CD4-positive, alpha-beta memory T cell (primary cell): ENCODE measurements at regions not wholly inside any gene's neighbourhood (a gene's known extent, or its start where the extent isn't known, plus 50 kb on each side); places are given as distances from the start of the nearest gene placed in this dataset.

ENCODE experiments used
- CTCF ChIA-PET: fragments of 350-600 bp; sonication (Branson Sonifier 250); formaldehyde crosslinking; loops from one replicate; lab custom pipeline; 2021; ENCODE audit warnings: inconsistent platforms; ENCODE audit not compliant: partially characterized antibody; lab: Charles Lee
- POLR2A ChIA-PET: fragments of 350-600 bp; sonication (Branson Sonifier 250); formaldehyde crosslinking; loops from one replicate; lab custom pipeline; 2021; ENCODE audit not compliant: partially characterized antibody; lab: Charles Lee
- DNase-seq, 5 donors: peaks; one replicate each; pipeline versions ENCODE4 v3.0.0 to v3.0.0-alpha.2; 2020 to 2022; ENCODE audit warnings: mixed read lengths in 1 of 5
- H3K27ac ChIP-seq: one replicate; pipeline ENCODE4 v1.7.0; 2013; ENCODE audit warnings: low read depth, low read length
- H3K27me3 ChIP-seq: 2 replicates; pipeline ENCODE4 v1.7.0; 2013; ENCODE audit warnings: mild to moderate bottlenecking, low read length, moderate library complexity; ENCODE audit not compliant: insufficient read depth
- H3K36me3 ChIP-seq: 2 replicates; pipeline ENCODE4 v1.7.0; 2013; ENCODE audit warnings: mild to moderate bottlenecking, low read length, moderate library complexity; ENCODE audit not compliant: insufficient read depth
- H3K4me1 ChIP-seq: 2 replicates; pipeline ENCODE4 v1.7.0; 2013; ENCODE audit warnings: mild to moderate bottlenecking, low read length, moderate library complexity; ENCODE audit not compliant: insufficient read depth
- H3K4me3 ChIP-seq, 2 donors: one replicate each; pipeline ENCODE4 v1.7.0; 2013; ENCODE audit warnings: low read length in 2 of 2, mild to moderate bottlenecking in 1 of 2
- H3K9me3 ChIP-seq, 2 donors: one replicate each; pipeline ENCODE4 v1.7.0; 2013; ENCODE audit warnings: low read length in 2 of 2, control low read depth in 1 of 2; ENCODE audit not compliant: control insufficient read depth in 1 of 2
- H3K27ac Mint-ChIP-seq, 7 donors: one replicate each; pipeline ENCODE4 v1.8.0; 2020 to 2021; ENCODE audit warnings: mixed read lengths in 7 of 7, mild to moderate bottlenecking in 6 of 7, inconsistent platforms in 3 of 7, moderate library complexity in 3 of 7
- H3K27me3 Mint-ChIP-seq, 2 donors: one replicate each; pipeline ENCODE4 v1.8.0; 2020 to 2021; ENCODE audit warnings: mixed read lengths in 2 of 2
- H3K36me3 Mint-ChIP-seq, 2 donors: one replicate each; pipeline ENCODE4 v1.8.0; 2020 to 2021; ENCODE audit warnings: mixed read lengths in 2 of 2, inconsistent platforms in 1 of 2, mild to moderate bottlenecking in 1 of 2
- H3K4me1 Mint-ChIP-seq, 4 donors: one replicate each; pipeline ENCODE4 v1.8.0; 2020 to 2021; ENCODE audit warnings: mixed read lengths in 4 of 4, mild to moderate bottlenecking in 1 of 4
- H3K4me3 Mint-ChIP-seq, 8 donors: one replicate each; pipeline ENCODE4 v1.8.0; 2020 to 2021; ENCODE audit warnings: mixed read lengths in 8 of 8, mild to moderate bottlenecking in 7 of 8, moderate library complexity in 6 of 8, inconsistent platforms in 3 of 8
- H3K9me3 Mint-ChIP-seq, 8 donors: one replicate each; pipeline ENCODE4 v1.8.0; 2020 to 2021; ENCODE audit warnings: mixed read lengths in 8 of 8, mild to moderate bottlenecking in 5 of 8, inconsistent platforms in 3 of 8, moderate library complexity in 1 of 8
- intact Hi-C: fragments of 100-400 bp; cut with micrococcal nuclease; formaldehyde crosslinking; loops from one replicate; pipeline ENCODE4 v1.15.1; 2023

GRCh38 chr5:154107010-154107409 is 68.2 kb downstream of the MFAP3 start:
- Histone ChIP-seq H3K27ac (no peak overlapping the region), H3K9me3 (no peaks in the 10 kb centered on the region), H3K27me3 (no peaks in the 10 kb centered on the region), H3K4me1 (no peaks in the 10 kb centered on the region), H3K4me3 (no peak overlapping the region), H3K36me3 (no peaks in the 10 kb centered on the region)
- peaks cover 0 to 4% (median 0%) of the 10 kb centered on the region in 4 donors for H3K4me1 Mint-ChIP-seq
- DNase-seq = no peak
- no peaks in the 10 kb centered on the region for H3K9me3 Mint-ChIP-seq
- H3K27ac Mint-ChIP-seq = no peak overlapping the region
- ChIA-PET CTCF (no interaction called here), POLR2A (no interaction called here)
- no peaks in the 10 kb centered on the region for H3K36me3 Mint-ChIP-seq
- intact Hi-C loops = no loop called here
- H3K27me3 Mint-ChIP-seq = no peaks in the 10 kb centered on the region
- H3K4me3 Mint-ChIP-seq = no peak overlapping the region

GRCh38 chr5:154107756-154108155 is 69.0 kb downstream of the MFAP3 start:
- H3K4me1 ChIP-seq = no peaks in the 10 kb centered on the region
- no peaks in the 10 kb centered on the region for H3K36me3 ChIP-seq
- Mint-ChIP-seq H3K27me3 (no peaks in the 10 kb centered on the region), H3K4me1 (peaks cover 0 to 4% (median 0%) of the 10 kb centered on the region in 4 donors), H3K9me3 (no peaks in the 10 kb centered on the region), H3K36me3 (no peaks in the 10 kb centered on the region), H3K4me3 (no peak overlapping the region), H3K27ac (no peak overlapping the region)
- no peaks in the 10 kb centered on the region for H3K9me3 ChIP-seq
- no peaks in the 10 kb centered on the region for H3K27me3 ChIP-seq
- CTCF ChIA-PET = no interaction called here
- H3K4me3 ChIP-seq = no peak overlapping the region
- intact Hi-C loops = no loop called here
- no peak overlapping the region for H3K27ac ChIP-seq
- POLR2A ChIA-PET = no interaction called here
- no peak for DNase-seq

- no peaks in the 10 kb centered on the region for H3K36me3 Mint-ChIP-seq
- no peaks in the 10 kb centered on the region for H3K27me3 Mint-ChIP-seq
- no peaks in the 10 kb centered on the region for H3K9me3 ChIP-seq
- H3K4me1 Mint-ChIP-seq = peaks cover 0 to 4% (median 0%) of the 10 kb centered on the region in 4 donors
- ChIA-PET CTCF (interaction anchor here (1.7 kb wide), 1 partner anchor 37 kb away, joined by 4 read pairs; no protein-coding TSS in a partner anchor), POLR2A (no interaction called here)
- H3K9me3 Mint-ChIP-seq = no peaks in the 10 kb centered on the region
- no peaks in the 10 kb centered on the region for H3K27me3 ChIP-seq
- H3K4me3 ChIP-seq = no peak overlapping the region
- no peak for DNase-seq
- intact Hi-C loops = no loop called here
- no peak overlapping the region for H3K27ac Mint-ChIP-seq
- no peak overlapping the region for H3K4me3 Mint-ChIP-seq
- no peak overlapping the region for H3K27ac ChIP-seq
- H3K36me3 ChIP-seq = no peaks in the 10 kb centered on the region
- H3K4me1 ChIP-seq = no peaks in the 10 kb centered on the region
Measured at GRCh38 chr5:154109416-154110106, 70.8 kb downstream of the MFAP3 start.

- no peaks in the 10 kb centered on the region for H3K36me3 ChIP-seq
- POLR2A ChIA-PET = no interaction called here
- H3K27ac ChIP-seq = no peak overlapping the region
- H3K9me3 ChIP-seq = no peaks in the 10 kb centered on the region
- Mint-ChIP-seq H3K4me3 (no peak overlapping the region), H3K27me3 (no peaks in the 10 kb centered on the region), H3K27ac (no peak overlapping the region), H3K4me1 (peaks cover 0 to 4% (median 0%) of the 10 kb centered on the region in 4 donors), H3K9me3 (no peaks in the 10 kb centered on the region), H3K36me3 (no peaks in the 10 kb centered on the region)
- H3K4me3 ChIP-seq = no peak overlapping the region
- H3K4me1 ChIP-seq = no peaks in the 10 kb centered on the region
- CTCF ChIA-PET = no interaction called here
- intact Hi-C loops = no loop called here
- no peaks in the 10 kb centered on the region for H3K27me3 ChIP-seq
- no peak for DNase-seq
Measured at GRCh38 chr5:154110107-154110453, 71.3 kb downstream of the MFAP3 start.

- Histone ChIP-seq H3K4me1 (no peaks in the 10 kb centered on the region), H3K27me3 (no peaks in the 10 kb centered on the region), H3K9me3 (no peaks in the 10 kb centered on the region), H3K36me3 (no peaks in the 10 kb centered on the region), H3K27ac (no peak overlapping the region), H3K4me3 (no peak overlapping the region)
- Mint-ChIP-seq H3K4me1 (peaks cover 0 to 4% (median 0%) of the 10 kb centered on the region in 4 donors), H3K9me3 (no peaks in the 10 kb centered on the region), H3K36me3 (no peaks in the 10 kb centered on the region), H3K4me3 (no peak overlapping the region), H3K27me3 (no peaks in the 10 kb centered on the region), H3K27ac (no peak overlapping the region)
- no peak for DNase-seq
- intact Hi-C loops = no loop called here
- ChIA-PET POLR2A (no interaction called here), CTCF (no interaction called here)
Measured at GRCh38 chr5:154110716-154111115, 71.9 kb downstream of the MFAP3 start.

GRCh38 chr5:154111214-154111613 is 72.4 kb downstream of the MFAP3 start:
- no peaks in the 10 kb centered on the region for H3K36me3 Mint-ChIP-seq
- no peaks in the 10 kb centered on the region for H3K36me3 ChIP-seq
- no peaks in the 10 kb centered on the region for H3K27me3 ChIP-seq
- no peaks in the 10 kb centered on the region for H3K27me3 Mint-ChIP-seq
- POLR2A ChIA-PET = no interaction called here
- no peak overlapping the region for H3K27ac Mint-ChIP-seq
- CTCF ChIA-PET = no interaction called here
- H3K4me3 ChIP-seq = no peak overlapping the region
- no peak overlapping the region for H3K27ac ChIP-seq
- H3K4me3 Mint-ChIP-seq = no peak overlapping the region
- intact Hi-C loops = no loop called here
- H3K4me1 Mint-ChIP-seq = peaks cover 0 to 4% (median 0%) of the 10 kb centered on the region in 4 donors
- H3K4me1 ChIP-seq = no peaks in the 10 kb centered on the region
- DNase-seq = no peak
- H3K9me3 Mint-ChIP-seq = no peaks in the 10 kb centered on the region
- H3K9me3 ChIP-seq = no peaks in the 10 kb centered on the region

GRCh38 chr5:154112255-154112654 is 73.5 kb downstream of the MFAP3 start:
- Mint-ChIP-seq H3K4me3 (no peak overlapping the region), H3K36me3 (no peaks in the 10 kb centered on the region), H3K27ac (no peak overlapping the region), H3K9me3 (no peaks in the 10 kb centered on the region), H3K4me1 (peaks cover 0 to 4% (median 0%) of the 10 kb centered on the region in 4 donors), H3K27me3 (no peaks in the 10 kb centered on the region)
- Histone ChIP-seq H3K4me3 (no peak overlapping the region), H3K27me3 (no peaks in the 10 kb centered on the region), H3K36me3 (no peaks in the 10 kb centered on the region), H3K4me1 (no peaks in the 10 kb centered on the region), H3K27ac (no peak overlapping the region), H3K9me3 (no peaks in the 10 kb centered on the region)
- ChIA-PET POLR2A (no interaction called here), CTCF (no interaction called here)
- intact Hi-C loops = no loop called here
- no peak for DNase-seq
